GM12874 (cell line): ENCODE measurements at regions not wholly inside any gene's neighbourhood (a gene's known extent, or its start where the extent isn't known, plus 50 kb on each side); places are given as distances from the start of the nearest gene placed in this dataset.

Source experiments
- TF ChIP-seq, protein P1 (sequence below): IDR thresholded peaks from 2 replicates; pipeline ENCODE4 v1.5.1; 2011; ENCODE audit warnings: low read depth, mild to moderate bottlenecking, control low read depth, low read length, moderate library complexity; ENCODE audit not compliant: insufficient read depth

DNA sequence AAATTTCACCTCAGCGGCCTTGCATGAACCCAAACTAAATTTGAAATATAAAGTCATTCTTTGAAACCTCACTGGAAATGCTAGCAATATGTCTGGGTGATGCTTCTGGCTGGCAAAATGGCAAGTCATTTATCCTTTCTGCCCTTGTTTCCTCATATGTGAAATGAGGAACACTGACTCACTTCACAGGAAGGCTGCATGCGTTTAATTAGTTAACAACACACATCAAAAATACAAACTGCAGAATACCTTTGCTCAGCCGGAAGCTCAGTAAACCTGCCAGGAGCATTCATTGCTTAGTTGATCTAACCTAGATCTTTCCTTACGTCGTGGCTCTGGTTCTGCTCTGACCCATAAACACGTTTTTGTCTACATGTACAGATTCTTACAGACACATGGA lies 214.2 kb upstream of the ACVR2A start:
- TF ChIP-seq, protein P1, sequence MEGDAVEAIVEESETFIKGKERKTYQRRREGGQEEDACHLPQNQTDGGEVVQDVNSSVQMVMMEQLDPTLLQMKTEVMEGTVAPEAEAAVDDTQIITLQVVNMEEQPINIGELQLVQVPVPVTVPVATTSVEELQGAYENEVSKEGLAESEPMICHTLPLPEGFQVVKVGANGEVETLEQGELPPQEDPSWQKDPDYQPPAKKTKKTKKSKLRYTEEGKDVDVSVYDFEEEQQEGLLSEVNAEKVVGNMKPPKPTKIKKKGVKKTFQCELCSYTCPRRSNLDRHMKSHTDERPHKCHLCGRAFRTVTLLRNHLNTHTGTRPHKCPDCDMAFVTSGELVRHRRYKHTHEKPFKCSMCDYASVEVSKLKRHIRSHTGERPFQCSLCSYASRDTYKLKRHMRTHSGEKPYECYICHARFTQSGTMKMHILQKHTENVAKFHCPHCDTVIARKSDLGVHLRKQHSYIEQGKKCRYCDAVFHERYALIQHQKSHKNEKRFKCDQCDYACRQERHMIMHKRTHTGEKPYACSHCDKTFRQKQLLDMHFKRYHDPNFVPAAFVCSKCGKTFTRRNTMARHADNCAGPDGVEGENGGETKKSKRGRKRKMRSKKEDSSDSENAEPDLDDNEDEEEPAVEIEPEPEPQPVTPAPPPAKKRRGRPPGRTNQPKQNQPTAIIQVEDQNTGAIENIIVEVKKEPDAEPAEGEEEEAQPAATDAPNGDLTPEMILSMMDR = no peak

DNA sequence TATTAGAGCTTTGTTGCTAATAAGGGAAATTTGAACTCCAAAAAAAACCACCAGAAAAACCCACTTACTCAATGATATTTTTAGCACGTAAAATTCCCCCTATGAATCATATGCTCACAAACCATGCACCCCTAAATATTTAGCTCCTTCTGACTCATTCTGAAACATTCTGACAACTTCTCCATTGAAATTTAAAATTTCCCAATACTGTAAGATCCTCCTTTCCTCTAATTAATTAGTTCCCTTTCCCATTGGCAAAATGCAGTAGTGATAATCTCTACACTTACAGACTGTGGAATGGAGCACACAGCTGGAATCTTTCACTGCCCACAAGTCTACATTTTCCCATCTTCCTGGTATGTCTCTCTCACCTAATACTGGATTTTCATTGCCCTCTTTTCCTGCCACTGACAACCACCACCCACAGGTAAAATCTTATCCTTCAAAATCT lies 215.8 kb upstream of the ACVR2A start:
- TF ChIP-seq, protein P1 = no peak

DNA sequence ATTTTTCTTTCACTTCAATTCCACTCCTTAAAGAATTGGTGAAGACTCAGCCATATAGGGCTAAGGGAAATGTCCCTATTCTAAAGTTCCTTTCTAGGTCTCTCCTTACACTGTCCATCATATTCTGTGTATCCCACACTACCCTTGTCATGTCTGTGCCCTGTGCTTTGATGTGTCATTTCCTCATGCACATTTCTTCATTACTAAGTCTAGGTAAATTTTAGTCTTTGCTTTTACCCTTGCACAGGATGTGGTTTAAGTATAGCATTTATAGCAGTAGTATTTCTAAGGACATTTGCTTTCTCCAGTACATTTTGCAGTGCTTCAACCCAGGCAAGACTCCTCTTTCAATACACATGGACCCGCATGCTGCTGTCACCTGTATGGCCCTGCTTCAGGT lies 221.5 kb upstream of the ACVR2A start:
- TF ChIP-seq, protein P1 = no peak

DNA sequence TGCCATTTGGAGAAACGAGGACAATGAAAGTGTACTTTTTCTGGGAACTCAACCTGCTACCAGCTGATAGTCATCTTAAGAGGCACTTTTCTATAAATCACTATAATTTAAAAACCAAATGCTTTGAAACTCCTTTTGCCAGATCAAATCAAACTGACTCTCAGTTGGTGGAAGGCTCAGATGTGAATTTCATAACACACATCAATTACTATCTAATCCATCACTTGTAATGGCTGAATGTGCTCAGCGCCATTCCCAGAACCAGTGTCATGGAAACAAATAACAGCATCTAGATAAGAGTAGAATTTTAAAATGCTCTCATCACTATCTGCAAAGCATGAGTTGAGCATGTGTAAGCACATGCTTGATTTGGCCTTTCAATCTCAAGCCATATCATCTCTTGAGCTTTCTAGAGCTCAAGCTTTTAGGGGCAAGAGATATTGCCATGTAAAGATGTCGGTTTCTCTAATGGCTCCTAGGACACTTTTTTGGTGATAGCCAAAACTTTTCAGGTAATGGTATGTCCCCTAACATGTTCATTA lies 223.1 kb upstream of the ACVR2A start:
- TF ChIP-seq, protein P1 = no peak

DNA sequence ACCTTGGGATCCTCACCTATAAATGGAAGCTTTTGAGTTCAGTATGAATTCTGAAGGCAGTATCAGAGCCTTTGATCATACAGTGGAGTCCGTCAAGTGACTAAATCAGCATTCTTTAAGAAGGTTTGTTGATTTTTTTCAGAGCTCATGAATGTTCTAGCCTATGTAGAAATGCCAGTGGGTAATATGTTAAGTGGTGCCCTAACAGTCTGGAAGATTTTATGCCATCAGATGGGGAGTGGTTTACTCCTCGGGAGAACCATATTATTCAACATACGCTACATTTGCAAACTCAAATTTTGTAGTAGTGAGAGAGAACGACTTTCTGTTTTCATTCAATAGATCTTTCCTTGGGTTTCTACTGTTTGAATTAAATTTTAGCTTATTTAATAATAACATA lies 225.0 kb upstream of the ACVR2A start:
- TF ChIP-seq, protein P1 = no peak

DNA sequence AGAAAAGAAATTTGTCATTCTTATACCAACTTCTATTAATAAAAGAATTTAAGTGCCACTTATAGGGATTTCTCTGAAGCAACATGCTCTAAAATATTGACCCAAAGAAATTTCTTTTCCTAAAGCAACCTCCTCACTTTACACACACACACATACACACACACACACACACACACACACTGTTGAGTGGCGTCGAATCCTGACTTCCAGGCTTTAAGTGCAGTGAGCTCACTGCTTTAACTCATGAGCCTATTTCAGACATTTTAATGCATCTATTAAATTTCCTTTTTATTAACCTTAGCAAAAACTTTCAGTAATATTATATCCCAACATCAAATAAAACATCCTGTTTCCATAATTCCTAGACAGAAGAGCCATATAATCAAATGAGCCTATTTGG lies 229.1 kb upstream of the ACVR2A start:
- TF ChIP-seq, protein P1 = no peak

DNA sequence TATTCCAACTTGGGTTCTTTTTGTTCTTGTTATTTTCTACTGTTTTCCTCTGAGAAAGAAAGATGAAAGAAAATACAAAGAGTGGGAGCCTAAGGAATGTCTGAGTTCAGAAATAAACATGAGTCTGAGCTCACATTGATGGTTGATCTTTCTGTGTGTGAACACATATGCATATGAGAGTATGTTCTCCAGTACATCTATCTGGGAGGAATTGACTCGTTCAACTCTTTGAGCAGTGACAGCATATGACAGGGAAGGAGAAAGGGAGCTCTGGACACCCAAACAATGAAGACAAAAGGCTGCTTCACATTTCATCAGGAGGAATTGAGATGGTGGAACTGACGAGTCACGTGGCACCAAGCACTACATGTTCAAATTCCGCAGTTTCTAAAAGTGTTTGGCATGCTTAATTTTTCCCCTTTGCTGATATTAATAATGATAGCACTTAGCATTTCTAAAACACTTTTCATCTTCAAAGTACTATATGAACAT lies 229.8 kb upstream of the ACVR2A start:
- TF ChIP-seq, protein P1 = no peak
